AG04450 (cell line): ENCODE measurements at regions not wholly inside any gene's neighbourhood (a gene's known extent, or its start where the extent isn't known, plus 50 kb on each side); places are given as distances from the start of the nearest gene placed in this dataset.

ENCODE experiments used
- CTCF ChIA-PET: fragments of 300-600, 350-600 bp; formaldehyde crosslinking; extraction: SDS; loops from one replicate; lab custom pipeline; 2022; ENCODE audit warnings: antibody characterized with exemption, inconsistent platforms; lab: Charles Lee
- POLR2A ChIA-PET: fragments of 350-600 bp; formaldehyde crosslinking; extraction: SDS; loops from one replicate; lab custom pipeline; 2021; ENCODE audit warnings: antibody characterized with exemption, inconsistent platforms; lab: Yijun Ruan, JAX
- DNase-seq: peaks from one replicate; pipeline ENCODE4 v3.0.0-alpha.2; 2011; ENCODE audit warnings: low read depth, low spot score
- H3K27ac ChIP-seq: one replicate; pipeline ENCODE4 v1.5.1; 2012; ENCODE audit warnings: low read depth, low read length, control low read depth
- H3K27me3 ChIP-seq: one replicate; pipeline ENCODE4 v1.6.0; 2012; ENCODE audit warnings: low read length; ENCODE audit not compliant: control insufficient read depth, insufficient read depth
- H3K4me3 ChIP-seq: 2 replicates; pipeline ENCODE4 v1.5.1; 2011; ENCODE audit warnings: mild to moderate bottlenecking, low read depth, low read length, control low read depth
- H3K9me3 ChIP-seq: 2 replicates; pipeline ENCODE4 v1.5.1; 2012; ENCODE audit warnings: low read length; ENCODE audit not compliant: control insufficient read depth, insufficient read depth
- TF ChIP-seq, protein P1 (sequence below): IDR thresholded peaks from 2 replicates; pipeline ENCODE4 v1.5.1; 2011; ENCODE audit warnings: low read depth, low read length, control low read depth, inconsistent platforms

DNA sequence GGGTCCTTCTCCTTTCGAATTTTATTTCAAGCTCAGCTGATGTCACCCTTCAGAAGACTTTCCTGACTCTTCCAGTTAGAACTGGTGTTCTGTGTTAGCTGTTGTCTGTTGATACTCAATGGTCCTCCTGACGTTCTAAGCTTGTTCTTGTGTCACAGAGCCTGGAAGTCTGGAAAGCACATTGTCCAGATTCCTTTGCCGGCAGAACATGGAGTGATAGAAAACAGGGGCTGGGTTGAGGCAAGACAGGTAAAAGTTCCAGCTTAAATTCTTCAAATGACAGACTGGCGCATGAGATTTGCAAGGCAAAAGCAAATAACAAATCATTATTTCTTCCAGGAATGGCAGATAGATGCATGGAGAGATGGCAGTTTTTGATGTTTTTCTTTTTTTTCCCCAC is 102.0 kb upstream of the CLSTN2 start:
- ChIA-PET CTCF (no interaction called here), POLR2A (no interaction called here)
- no peaks in the 10 kb centered on the region for H3K27me3 ChIP-seq
- H3K9me3 ChIP-seq, result no peaks in the 10 kb centered on the region; the same call in 1 of the 2 replicates
- TF ChIP-seq, protein P1, sequence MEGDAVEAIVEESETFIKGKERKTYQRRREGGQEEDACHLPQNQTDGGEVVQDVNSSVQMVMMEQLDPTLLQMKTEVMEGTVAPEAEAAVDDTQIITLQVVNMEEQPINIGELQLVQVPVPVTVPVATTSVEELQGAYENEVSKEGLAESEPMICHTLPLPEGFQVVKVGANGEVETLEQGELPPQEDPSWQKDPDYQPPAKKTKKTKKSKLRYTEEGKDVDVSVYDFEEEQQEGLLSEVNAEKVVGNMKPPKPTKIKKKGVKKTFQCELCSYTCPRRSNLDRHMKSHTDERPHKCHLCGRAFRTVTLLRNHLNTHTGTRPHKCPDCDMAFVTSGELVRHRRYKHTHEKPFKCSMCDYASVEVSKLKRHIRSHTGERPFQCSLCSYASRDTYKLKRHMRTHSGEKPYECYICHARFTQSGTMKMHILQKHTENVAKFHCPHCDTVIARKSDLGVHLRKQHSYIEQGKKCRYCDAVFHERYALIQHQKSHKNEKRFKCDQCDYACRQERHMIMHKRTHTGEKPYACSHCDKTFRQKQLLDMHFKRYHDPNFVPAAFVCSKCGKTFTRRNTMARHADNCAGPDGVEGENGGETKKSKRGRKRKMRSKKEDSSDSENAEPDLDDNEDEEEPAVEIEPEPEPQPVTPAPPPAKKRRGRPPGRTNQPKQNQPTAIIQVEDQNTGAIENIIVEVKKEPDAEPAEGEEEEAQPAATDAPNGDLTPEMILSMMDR, result no peak
- H3K4me3 ChIP-seq, result no peak overlapping the region
- DNase-seq, result no peak
- no peak overlapping the region for H3K27ac ChIP-seq

DNA sequence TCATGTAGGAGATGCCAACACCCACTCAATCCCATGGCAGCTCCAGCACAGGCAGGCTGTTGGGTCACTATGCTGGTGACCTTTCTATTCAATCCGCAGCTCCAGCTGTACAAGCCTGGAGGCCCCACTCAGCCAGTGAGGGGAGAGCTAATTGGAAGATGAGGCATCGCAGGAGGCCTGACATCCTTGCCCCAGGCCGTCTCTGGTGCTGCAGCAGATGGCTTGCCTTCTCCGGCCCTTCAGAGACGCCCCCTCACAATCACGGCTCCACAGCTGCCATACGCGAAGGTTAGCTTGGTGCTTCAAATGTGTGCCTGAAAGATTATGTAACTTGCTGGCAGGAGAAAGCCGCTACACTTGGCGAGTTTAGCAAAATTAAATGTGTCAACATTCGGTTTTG is 104.2 kb upstream of the CLSTN2 start:
- POLR2A ChIA-PET, result no interaction called here
- TF ChIP-seq, protein P1, result no peak
- CTCF ChIA-PET, result no interaction called here
- Histone ChIP-seq H3K27ac (no peak overlapping the region), H3K27me3 (no peaks in the 10 kb centered on the region), H3K9me3 (no peaks in the 10 kb centered on the region; the same call in 1 of the 2 replicates), H3K4me3 (no peak overlapping the region)
- no peak for DNase-seq

DNA sequence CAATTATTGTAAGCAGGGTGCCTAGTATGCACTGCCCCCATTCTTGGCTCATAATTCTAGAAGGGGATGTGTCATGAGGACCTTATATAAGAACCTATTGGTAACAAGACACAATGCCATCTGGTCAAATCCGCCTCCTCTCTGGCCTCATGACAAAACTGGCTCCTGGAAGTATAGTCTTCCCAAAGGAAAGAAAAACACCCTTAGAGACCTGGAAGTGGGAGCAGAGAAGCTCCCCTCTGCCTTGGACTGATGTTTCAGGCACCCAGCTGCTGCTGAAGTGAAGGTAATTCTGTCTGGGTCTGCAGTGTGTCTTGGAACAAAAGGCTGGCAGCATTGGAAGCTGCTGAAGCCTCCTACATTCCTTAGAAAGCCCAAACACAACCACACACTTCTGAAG is 107.2 kb upstream of the CLSTN2 start:
- POLR2A ChIA-PET, result no interaction called here
- no peak overlapping the region for H3K27ac ChIP-seq
- CTCF ChIA-PET, result no interaction called here
- no peak for DNase-seq
- no peak overlapping the region for H3K4me3 ChIP-seq
- H3K27me3 ChIP-seq, result no peaks in the 10 kb centered on the region
- TF ChIP-seq, protein P1, result no peak
- H3K9me3 ChIP-seq, result no peaks in the 10 kb centered on the region; the same call in none of the 2 replicates

DNA sequence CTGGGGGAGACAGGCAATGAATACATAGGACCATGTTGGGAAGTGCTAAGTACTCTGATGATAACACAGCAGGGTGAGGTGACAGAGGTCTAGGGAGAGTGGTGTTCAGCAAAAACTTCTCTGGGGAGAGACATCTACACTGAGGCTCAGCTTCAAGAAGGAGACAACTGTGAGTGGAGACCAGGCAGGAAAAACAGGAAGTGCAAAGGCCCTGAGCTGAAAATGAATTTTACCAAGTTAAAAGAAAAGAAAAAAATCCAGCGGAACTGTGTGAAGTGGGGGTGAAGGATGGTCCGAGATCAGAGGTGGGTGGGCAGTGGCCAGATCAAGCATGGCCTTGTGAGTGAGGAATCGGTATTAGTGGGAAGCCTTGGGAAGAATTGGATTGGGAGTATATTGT is 110.1 kb upstream of the CLSTN2 start:
- Histone ChIP-seq H3K27me3 (no peaks in the 10 kb centered on the region), H3K4me3 (no peak overlapping the region), H3K9me3 (no peaks in the 10 kb centered on the region; the same call in 1 of the 2 replicates), H3K27ac (no peak overlapping the region)
- TF ChIP-seq, protein P1, result no peak
- DNase-seq, result no peak
- ChIA-PET CTCF (no interaction called here), POLR2A (no interaction called here)

DNA sequence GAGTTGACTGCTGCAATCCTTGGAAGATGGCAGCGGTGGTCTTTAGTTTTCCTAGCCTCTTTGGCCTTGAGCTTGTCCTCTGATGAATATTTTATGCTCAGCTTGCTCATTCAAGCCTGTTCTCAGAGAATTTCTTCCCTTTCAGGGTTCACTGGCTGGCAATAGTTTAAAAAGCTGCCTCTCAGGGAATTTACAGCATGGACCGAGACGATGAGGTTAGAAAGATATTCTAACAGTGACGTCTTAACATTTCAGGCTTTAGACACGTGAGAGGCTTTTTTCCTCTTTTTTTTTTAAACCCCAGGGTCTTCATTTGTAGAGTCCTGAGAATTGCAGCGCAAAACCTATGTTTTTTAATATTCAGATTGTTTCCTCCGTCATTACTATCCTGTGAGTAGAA is 120.3 kb upstream of the CLSTN2 start:
- CTCF ChIA-PET, result no interaction called here
- no peak for DNase-seq
- H3K9me3 ChIP-seq, result no peaks in the 10 kb centered on the region; the same call in 1 of the 2 replicates
- H3K27ac ChIP-seq, result no peak overlapping the region
- TF ChIP-seq, protein P1, result no peak
- no peak overlapping the region for H3K4me3 ChIP-seq
- H3K27me3 ChIP-seq, result no peaks in the 10 kb centered on the region
- POLR2A ChIA-PET, result no interaction called here
